HepG2 (cell line): ENCODE measurements at regions not wholly inside any gene's neighbourhood (a gene's known extent, or its start where the extent isn't known, plus 50 kb on each side); places are given as distances from the start of the nearest gene placed in this dataset.

Experiments used
- ATAC-seq: fragments of 200-7000 bp; cut with Tn5 transposase; 3 replicates; pipeline ENCODE4 v1.9.1; 2020; ENCODE audit warnings: mild to moderate bottlenecking, moderate library complexity
- BruUV-seq: library from RNA; stranded (reverse); fragments of 400-500 nt; replicated peaks from 2 replicates; lab custom pipeline; 2021; lab: Mats Ljungman, UMichigan
- CTCF ChIA-PET: fragments of 300-600 bp; formaldehyde crosslinking; extraction: SDS; loops from one replicate; lab custom pipeline; 2021; ENCODE audit warnings: low total read pairs, inconsistent platforms, low intra/inter-chr PET ratio; lab: Yijun Ruan, JAX
- POLR2A ChIA-PET: fragments of 350-600 bp; sonication (Branson Sonifier 250); formaldehyde crosslinking; loops from one replicate; lab custom pipeline; 2020; ENCODE audit warnings: antibody characterized with exemption, inconsistent platforms; lab: Yijun Ruan, JAX
- DNase-seq: peaks from one replicate; pipeline ENCODE4 v3.0.0-alpha.2; 2015; ENCODE audit warnings: low spot score
- FAIRE-seq: peaks from 3 replicates; lab custom pipeline; 2011; peaks lifted over from hg19 to GRCh38; lab: Jason Lieb, UNC
- H2AFZ ChIP-seq: one replicate; pipeline ENCODE4 v1.6.1; 2011; ENCODE audit warnings: low read length, inconsistent platforms
- H3K27ac ChIP-seq: fragments of 300-600 bp; 3 replicates; pipeline ENCODE4 v1.8.0; 2011; ENCODE audit warnings: mixed run types, mild to moderate bottlenecking, mixed read lengths, low read length, inconsistent platforms; ENCODE audit not compliant: insufficient read depth; ENCODE audit errors: extremely low read length
- H3K27me3 ChIP-seq, 2 experiments: fragments of 200-600 bp in 1 of 2; 2 replicates in 1 of 2; 3 replicates in 1 of 2; pipeline versions ENCODE4 v1.6.0 to v1.8.0; 2011; ENCODE audit warnings: low read length in 2 of 2, mild to moderate bottlenecking in 2 of 2, moderate library complexity in 2 of 2, inconsistent platforms in 1 of 2; ENCODE audit not compliant: insufficient read depth in 2 of 2, control insufficient read depth in 1 of 2
- H3K36me3 ChIP-seq, 2 experiments: fragments of 200-600 bp in 1 of 2; replicated peaks in 1 of 2; 2 replicates in 1 of 2; 3 replicates in 1 of 2; pipeline versions ENCODE4 v1.5.1 to v1.8.0; 2011; ENCODE audit warnings: low read length in 2 of 2, inconsistent platforms in 1 of 2; ENCODE audit not compliant: insufficient read depth in 2 of 2, control insufficient read depth in 1 of 2
- H3K4me1 ChIP-seq: 2 replicates; pipeline ENCODE4 v1.5.1; 2012; ENCODE audit warnings: low read length, inconsistent platforms; ENCODE audit not compliant: insufficient read depth
- H3K4me2 ChIP-seq: 2 replicates; pipeline ENCODE4 v1.6.0; 2011; ENCODE audit warnings: low read depth, low read length, inconsistent platforms
- H3K4me3 ChIP-seq, 3 experiments: fragments of 200-600 bp in 1 of 3; sonication (generic), shearing (Covaris generic) in 1 of 3; replicated peaks in 1 of 3; 2 replicates each; pipeline ENCODE4 v1.5.1; 2011 to 2016; ENCODE audit warnings: low read length in 3 of 3, inconsistent platforms in 2 of 3, low read depth in 2 of 3, mild to moderate bottlenecking in 2 of 3, control low read depth in 1 of 3, mixed read lengths in 1 of 3; ENCODE audit not compliant: insufficient read depth in 1 of 3
- H3K79me2 ChIP-seq: one replicate; pipeline ENCODE4 v1.6.1; 2011; ENCODE audit warnings: low read length, inconsistent platforms; ENCODE audit not compliant: insufficient read depth
- H3K9ac ChIP-seq: 2 replicates; pipeline ENCODE4 v1.6.0; 2011; ENCODE audit warnings: mild to moderate bottlenecking, low read depth, low read length, inconsistent platforms; ENCODE audit not compliant: insufficient read depth
- H3K9me3 ChIP-seq: 2 replicates; pipeline ENCODE4 v1.5.1; 2012; ENCODE audit warnings: mild to moderate bottlenecking, low read length
- H4K20me1 ChIP-seq: 2 replicates; pipeline ENCODE4 v1.6.0; 2011; ENCODE audit warnings: inconsistent platforms, mild to moderate bottlenecking, low read length, moderate library complexity; ENCODE audit not compliant: insufficient read depth
- ARID4A ChIP-seq: sonication (generic); formaldehyde crosslinking; IDR thresholded peaks from 2 replicates; pipeline ENCODE4 v1.5.0; 2020; ENCODE audit warnings: mild to moderate bottlenecking, missing genetic modification reagents, borderline replicate concordance
- DMTF1 ChIP-seq: sonication (generic); formaldehyde crosslinking; IDR thresholded peaks from 2 replicates; pipeline ENCODE4 v1.4.0; 2020; ENCODE audit warnings: mild to moderate bottlenecking, missing genetic modification reagents
- NFE2L2 ChIP-seq: fragments of 150-350 bp; IDR thresholded peaks from 2 replicates; pipeline ENCODE4 v1.6.1; 2014; ENCODE audit warnings: low read length
- SMARCC2 ChIP-seq: fragments of 450-650 bp; IDR thresholded peaks from 2 replicates; pipeline ENCODE4 v1.6.1; 2017; ENCODE audit warnings: antibody characterized with exemption, mild to moderate bottlenecking
- ZBTB39 ChIP-seq: sonication (generic); formaldehyde crosslinking; IDR thresholded peaks from 2 replicates; pipeline ENCODE4 v1.5.0; 2020; ENCODE audit warnings: missing genetic modification reagents
- ZNF24 ChIP-seq: fragments of 450-650 bp; IDR thresholded peaks from 2 replicates; pipeline ENCODE4 v1.6.1; 2017; ENCODE audit warnings: antibody characterized with exemption, mild to moderate bottlenecking
- ZNF572 ChIP-seq: sonication (generic); formaldehyde crosslinking; IDR thresholded peaks from 2 replicates; pipeline ENCODE4 v1.5.1; 2020; ENCODE audit warnings: mild to moderate bottlenecking, missing genetic modification reagents
- in situ Hi-C: cut with HindIII; loops from 2 replicates; pipeline ENCODE4 v1.10.0; 2017; ENCODE audit warnings: low pct_unique_long_range_greater_than_20kb; ENCODE audit not compliant: extremely low pct_ligation_motif_present
- intact Hi-C: fragments of 100-400 bp; cut with micrococcal nuclease; formaldehyde crosslinking; loops from one replicate; pipeline ENCODE4 v1.10.0; 2022; ENCODE audit not compliant: unreplicated experiment

- POLR2A ChIA-PET, result no interaction called here
Measured at GRCh38 chr4:14049946-14050345, 422.4 kb upstream of the BOD1L1 start.

More at GRCh38 chr4:14049946-14050345, 422.4 kb upstream of the BOD1L1 start:
- BruUV-seq, result no TSS peak
- Histone ChIP-seq H3K9me3 (peaks cover 93% of the 10 kb centered on the region), H3K4me1 (no peaks in the 10 kb centered on the region), H3K27me3 (no peaks in the 10 kb centered on the region), H3K9ac (no peak overlapping the region), H3K4me3 (no peak overlapping the region), H3K36me3 (no peaks in the 10 kb centered on the region), H3K4me2 (no peak overlapping the region), H3K27ac (no peak overlapping the region), H2AFZ (no peak overlapping the region), H3K79me2 (no peaks in the 10 kb centered on the region), H4K20me1 (no peaks in the 10 kb centered on the region)
- CTCF ChIA-PET, result no interaction called here
- TF ChIP-seq NFE2L2 (no peak), ARID4A (CRISPR knock-in tag) (no peak), ZNF24 (no peak), ZBTB39 (CRISPR knock-in tag) (no peak), SMARCC2 (no peak), DMTF1 (CRISPR knock-in tag) (no peak), ZNF572 (CRISPR knock-in tag) (no peak)
- no peak for DNase-seq
- intact Hi-C loops, result no loop called here
- in situ Hi-C loops, result no loop called here
- FAIRE-seq, result no peak
- no peak for ATAC-seq
